Right renal cortex interstitium (tissue), 3 donors: ENCODE measurements at regions not wholly inside any gene's neighbourhood (a gene's known extent, or its start where the extent isn't known, plus 50 kb on each side); places are given as distances from the start of the nearest gene placed in this dataset.

Experiments used
- DNase-seq, 3 donors: peaks; one replicate each; pipeline ENCODE4 v3.0.0-alpha.2; 2013; ENCODE audit warnings: low read depth in 3 of 3, low spot score in 2 of 3

DNA sequence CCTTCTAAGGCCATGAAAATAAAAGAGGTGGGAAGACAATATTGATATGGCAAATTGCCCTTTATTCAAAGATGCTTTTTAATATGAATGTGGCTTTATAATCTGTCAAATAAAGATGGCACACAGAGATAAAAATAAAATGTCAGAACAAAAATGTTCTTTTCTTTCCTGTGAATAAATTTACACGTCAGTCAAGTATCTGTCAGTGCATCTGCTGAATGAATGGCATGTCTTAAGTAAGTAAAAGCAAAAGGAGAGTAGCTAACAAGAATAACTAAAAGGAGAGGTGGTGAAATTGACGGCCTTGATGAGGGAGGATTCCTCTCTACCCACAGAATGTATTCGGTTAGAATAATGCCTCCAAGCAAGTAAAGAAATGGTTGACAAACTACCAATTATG is 1021.7 kb upstream of the GBE1 start:
- DNase-seq: no peak

DNA sequence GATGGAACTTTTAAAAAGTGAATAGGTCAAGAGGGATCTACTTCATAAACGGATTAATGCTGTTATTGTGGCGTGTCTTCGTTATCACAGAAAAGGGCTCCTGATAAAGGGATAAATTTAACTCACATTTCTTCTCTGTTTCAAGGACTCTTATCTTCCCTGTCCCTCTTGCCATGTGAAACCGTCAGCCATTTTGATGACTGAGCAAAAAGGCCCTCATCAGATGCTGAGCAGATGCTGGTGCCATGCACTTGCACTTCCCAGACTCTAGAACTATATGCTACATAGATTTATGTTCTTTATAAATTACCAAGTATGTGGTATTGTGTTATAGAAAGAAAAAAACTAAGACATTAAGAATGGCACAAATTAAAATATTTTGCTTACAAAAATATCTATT is 1011.8 kb upstream of the GBE1 start:
- DNase-seq: no peak

DNA sequence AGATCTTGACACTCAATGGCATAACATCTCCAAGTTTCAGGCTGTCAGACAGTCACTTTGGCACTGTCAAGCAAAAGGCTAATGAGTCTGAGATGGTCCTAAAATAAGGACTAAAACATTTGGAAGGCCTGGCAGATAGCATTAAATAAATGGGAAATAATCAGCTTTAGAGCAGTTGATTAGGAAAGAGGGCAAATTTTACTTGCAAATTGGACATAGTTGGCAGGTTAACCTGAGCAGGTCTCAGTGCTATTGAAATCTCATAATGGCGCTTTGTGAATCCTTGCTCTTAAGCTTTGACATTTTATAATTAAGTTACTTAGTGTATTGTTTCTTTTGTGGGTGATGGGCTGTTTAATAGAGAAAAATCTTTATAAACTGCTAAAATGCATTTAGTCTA is 1003.1 kb upstream of the GBE1 start:
- DNase-seq: no peak

DNA sequence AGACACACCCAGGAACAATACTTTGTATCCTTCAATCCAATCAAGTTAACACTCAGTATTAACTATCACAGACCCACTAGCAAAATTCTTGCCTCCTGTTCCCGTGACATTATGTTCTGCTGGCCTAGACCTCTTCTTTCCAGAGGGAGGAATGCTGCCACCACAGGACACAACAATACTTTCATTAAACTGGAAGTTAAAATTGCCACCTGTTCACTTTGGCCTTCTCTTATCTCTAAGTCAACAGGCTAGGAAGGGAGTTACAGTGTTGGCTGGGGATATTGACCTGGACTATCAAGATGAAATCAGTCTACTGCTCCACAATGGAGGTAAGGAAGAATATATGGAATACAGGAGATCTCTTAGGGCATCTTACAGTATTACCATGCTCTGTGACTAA is 1000.4 kb upstream of the GBE1 start:
- no peak for DNase-seq

DNA sequence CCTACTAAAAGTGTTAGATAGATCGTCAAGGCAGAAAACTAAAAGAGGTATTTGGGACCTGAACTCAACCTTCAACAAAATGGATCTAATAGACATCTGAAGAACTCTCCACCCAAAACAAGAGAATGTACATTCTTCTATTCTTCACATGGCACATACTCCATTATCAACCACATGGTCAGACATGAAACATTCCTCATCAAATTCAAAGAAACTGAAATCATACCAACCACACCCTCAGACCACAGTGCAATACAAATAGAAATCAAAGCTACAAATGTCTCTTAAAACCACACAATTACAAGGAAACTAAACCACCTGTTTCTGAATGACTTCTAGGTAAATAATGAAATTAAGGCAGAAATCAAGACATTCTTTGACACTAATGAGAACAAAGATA is 984.1 kb upstream of the GBE1 start:
- DNase-seq: no peak

DNA sequence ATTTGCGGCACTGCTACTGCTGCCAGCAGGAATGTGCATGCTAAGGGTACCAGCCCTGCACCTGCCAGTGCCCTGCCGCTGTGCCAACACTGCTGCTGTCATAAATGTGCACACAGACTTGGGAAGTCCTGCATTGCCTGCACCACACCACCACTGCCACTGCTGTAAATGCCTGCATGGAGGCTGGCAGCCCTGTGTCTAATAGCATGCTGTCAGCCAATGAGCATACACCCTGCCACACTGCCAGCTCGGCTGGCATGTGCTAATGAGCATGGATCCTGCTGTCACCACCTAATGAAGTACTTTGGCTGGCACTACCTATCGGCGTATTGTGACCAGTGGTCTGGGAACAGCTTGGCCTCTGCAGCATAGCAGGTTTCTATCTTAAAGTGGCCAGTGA is 981.8 kb upstream of the GBE1 start:
- no peak for DNase-seq

DNA sequence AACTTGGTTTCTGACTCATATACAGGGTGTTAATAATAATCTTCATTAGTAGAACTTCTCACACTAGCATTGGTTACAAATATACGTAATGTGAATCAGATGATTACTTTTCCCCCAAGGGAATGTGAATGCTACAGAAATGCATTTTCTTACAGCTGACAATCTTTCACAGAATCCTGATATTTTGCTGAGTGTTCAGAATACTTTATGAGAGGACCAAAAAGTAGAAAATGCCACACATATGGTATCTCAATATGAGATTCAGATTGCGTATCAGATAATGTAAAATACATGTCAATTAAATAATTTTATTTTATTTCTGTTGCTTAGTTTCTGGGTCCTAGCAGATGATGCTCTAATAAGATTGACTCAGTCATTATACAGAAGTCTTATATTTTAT is 979.9 kb upstream of the GBE1 start:
- DNase-seq: no peak

DNA sequence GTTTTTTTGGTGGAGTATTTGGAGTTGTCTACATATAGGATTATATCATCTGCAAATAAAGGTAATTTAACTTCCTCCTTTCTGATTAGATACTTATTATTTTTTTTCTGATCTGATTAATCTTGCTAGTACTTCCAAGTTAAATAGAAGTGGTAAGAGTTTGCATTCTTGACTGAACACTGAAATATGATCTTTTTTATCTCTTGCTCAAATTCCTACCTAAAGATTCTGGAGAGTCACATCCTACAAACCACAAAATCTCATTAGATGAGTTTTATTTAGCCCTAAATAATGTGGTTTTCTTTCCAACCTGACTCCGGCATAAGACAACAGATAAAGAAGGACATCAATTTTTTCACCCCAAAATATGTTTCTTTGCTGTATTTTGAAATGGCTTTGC is 977.9 kb upstream of the GBE1 start:
- no peak for DNase-seq

DNA sequence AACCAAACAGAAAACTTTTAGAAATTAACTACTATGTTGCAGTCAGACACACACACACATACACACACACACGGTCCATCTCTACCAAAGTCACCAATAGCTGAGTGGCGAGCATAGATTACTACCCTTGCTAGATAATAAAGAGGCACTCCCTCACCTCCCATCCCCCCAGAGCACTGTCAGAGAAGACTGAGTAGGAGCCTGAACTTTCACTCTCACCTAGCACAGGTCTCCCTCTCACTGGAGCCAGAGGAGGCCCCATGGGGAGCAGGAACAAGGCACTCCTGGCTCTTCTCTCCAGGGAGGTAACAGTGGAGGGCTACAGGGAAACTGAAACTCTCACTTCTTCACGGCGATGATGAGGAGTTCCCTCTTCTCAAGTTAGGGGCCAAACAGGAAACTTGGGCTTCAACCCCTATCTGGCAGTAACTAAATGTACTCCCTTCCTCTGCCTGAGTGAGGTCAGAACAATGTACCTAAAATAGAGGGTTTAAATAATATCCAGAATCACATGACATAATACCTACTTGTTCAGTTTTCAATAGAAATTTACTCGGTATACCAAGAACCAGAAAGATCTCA is 975.3 kb upstream of the GBE1 start:
- DNase-seq: no peak

DNA sequence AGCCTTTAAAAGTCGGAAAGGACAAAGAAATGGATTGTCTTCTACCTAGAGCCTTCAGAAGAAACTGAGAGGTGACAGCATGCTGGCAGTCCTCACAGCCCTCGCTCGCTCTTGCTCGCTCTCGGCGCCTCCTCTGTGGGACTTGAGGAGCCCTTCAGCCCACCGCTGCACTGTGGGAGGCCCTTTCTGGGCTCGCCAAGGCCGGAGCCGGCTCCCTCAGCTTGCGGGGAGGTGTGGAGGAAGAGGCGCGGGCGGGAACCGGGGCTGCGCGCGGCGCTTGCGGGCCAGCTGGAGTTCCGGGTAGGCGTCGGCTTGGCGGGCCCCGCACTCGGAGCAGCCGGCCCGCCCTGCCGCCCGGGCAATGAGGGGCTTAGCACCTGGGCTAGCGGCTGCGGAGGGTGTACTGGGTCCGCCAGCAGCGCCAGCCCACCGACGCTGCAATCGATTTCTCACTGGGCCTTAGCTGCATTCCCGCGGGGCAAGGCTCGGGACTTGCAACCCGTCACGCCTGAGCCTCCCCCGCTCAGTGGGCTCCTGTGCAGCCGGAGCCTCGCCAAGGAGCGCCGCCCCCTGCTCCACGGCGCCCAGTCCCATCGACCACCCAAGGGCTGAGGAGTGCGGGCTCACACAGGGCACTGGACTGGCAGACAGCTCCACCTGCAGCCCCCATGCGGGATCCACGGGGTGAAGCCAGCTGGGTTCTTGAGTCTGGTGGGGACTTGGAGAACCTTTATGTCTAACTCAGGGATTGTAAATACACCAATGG is 953.8 kb upstream of the GBE1 start:
- no peak for DNase-seq

DNA sequence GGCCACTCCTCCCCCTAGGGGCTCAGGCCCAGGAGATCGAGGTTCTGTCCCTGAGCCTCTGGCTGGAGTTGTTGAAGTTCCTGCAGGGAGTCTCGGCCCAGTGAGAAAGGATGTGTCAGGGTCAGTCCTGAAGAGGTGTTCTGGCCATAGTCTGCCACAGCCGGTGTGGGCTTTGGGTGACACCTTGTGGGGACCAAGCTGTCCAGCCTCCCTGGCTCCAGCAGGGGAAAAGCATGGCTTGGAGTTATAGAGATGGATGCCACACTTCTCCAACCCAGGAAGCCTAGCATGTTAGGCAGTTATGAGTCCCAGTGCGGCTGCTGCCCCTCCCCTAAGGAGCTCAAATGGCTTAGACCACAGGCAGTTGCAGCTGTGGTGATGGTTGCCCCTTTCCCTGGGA is 945.6 kb upstream of the GBE1 start:
- no peak for DNase-seq

DNA sequence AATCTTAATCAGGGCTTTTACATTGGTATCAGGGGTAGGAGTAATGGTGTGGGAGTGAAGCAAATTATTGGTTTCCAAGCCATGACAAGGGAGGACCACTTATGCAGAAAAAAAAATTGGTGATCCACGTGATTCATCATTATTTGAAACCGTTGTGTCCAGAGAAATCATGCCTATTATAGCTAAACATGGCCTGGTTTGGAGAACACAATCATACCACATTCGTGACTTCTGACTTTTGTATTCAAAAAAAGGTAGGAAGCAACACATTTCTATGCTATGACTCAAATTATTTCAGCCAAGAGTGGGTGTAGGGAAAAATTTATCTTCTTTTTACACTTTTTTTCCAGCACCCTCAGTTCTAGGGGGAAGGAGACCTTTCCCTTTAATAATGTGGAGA is 924.3 kb upstream of the GBE1 start:
- DNase-seq: no peak

DNA sequence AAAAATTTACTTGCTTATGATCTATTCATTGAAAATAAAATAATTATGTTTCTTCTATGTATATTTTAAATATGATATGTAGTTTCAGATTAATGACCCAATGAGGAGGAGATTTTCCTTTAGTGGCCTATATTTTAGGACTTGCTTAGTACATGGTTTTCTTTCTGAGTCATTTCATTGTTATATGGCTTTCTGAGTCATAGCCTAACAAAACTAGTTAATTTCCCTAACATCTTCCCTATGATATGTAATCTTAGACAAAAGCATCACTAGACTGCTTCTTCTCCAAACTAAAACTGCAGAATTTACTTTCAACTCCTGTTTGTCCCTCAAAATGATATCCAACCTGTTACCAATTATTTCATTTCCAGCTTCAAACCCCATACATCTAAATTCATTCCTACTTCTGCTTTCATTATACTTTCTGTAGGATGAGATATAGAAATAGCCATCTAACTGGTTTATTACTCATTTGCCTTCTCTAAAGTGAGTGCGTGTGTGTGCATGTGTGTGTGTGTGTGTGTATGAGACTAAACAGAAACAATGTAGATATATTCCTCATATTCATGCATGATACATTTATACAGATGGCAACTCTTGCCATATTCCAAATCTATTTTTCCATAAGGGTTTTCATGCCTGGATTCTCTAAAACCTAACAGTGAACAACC is 915.0 kb upstream of the GBE1 start:
- DNase-seq: no peak

DNA sequence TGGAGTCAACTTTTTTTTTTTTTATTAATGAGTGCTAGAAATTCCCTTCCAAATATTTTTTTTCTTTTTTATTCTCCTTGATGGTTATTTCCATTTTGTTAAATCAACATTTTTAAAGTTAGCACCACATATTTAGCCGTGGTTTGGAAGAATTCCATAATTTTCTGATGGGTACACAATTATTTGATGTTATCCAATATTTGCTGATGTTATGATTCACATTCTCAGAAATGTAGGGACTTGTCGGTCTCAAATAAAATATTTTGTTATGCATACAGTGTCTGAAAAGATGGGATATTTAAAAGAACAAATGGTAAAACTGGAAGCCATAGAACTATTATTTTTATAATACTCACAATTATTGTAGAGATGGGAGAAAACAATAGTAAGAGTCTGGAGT is 911.5 kb upstream of the GBE1 start:
- no peak for DNase-seq

DNA sequence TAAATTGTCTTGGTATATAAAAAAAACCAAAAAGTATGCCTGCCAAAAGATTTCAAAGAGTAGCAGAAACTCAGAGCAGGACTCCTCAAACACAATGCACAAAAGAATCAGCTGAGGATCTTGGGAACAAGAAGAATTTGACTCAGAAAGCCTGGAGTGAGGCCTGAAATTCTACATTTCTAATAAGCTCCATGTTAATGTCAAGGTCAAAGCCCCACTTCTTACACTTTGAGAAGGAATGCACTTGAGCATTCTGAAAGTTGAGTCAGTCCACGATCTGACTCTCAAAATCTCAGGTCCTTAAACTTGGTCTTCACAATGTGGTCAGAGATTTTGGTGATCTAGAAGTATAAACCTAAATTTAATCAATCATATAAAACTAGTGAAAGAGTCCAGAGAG is 910.0 kb upstream of the GBE1 start:
- DNase-seq: no peak

DNA sequence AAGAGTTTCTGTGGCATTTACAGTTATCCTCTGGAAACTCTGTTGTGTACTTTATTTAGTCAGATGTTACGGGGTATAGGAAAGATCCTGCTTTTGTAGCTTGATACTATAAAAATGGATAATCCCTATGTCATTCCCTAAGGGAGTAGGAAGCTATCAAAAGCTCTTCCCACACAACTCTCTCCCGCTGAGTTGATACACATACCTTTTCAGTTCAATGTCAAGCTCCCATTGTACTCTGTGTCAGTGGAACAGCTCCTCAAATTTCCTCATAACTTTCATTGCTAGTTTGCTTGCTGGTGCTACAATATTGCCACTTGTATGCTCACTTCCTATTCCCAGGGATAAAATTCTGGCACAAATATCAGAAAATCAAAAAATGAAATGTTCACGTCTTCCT is 893.3 kb upstream of the GBE1 start:
- no peak for DNase-seq

DNA sequence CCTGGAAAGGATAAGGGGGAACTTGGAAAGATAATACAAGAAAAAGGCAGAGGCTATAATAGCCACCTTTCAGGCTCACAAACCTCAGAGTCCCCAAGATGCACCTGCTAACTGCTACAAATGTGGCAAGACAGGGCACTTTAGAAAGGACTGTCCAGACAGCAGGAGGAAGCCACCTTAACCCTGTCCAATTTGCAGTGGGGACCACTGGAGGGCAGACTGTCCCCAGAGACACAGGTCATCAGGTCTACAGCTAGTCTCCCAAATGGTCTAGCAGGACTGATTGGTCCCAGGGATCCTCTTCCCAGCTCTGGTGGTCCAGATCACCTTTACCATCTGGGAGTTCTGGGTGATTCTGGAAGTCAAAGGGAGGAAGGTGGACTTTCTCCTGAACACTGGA is 882.5 kb upstream of the GBE1 start:
- DNase-seq: no peak

DNA sequence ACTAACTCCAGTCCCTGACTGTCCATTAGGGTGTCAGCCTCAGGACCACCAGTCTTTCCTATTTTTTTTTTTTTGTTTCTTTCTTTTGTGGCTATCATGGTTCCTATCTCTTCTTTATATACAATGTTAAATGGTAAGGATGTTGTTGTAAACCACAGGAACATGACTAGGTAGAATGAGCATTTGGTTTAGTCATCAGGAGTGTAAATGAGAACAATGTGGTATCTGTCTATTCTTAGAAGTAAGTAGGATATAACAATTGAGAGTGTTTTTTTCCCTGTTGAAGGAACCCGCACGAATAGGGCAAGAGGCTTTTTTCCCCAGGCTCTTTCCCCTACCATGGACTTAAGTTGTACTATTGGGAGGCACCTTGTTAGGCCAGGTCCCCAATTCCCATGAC is 880.3 kb upstream of the GBE1 start:
- DNase-seq: no peak

DNA sequence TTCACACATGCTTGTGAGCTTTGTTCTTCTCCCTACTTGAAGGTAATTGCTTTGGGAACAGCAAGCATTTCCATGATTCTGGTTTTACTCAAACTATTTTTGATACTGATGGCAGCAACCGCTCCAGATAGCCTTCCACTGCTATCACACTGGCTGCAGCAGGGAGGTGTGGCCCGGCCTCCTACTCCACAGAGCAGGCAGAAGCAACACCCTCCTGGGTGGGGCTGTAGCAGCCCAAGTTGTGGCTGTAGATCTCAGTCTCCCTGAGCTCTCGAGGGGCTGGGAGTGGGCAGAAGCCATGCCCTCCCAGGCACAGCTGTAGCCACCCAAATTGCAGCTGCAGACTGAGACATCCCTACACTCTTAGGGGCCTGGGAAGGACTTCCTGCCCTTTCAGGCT is 878.8 kb upstream of the GBE1 start:
- no peak for DNase-seq

DNA sequence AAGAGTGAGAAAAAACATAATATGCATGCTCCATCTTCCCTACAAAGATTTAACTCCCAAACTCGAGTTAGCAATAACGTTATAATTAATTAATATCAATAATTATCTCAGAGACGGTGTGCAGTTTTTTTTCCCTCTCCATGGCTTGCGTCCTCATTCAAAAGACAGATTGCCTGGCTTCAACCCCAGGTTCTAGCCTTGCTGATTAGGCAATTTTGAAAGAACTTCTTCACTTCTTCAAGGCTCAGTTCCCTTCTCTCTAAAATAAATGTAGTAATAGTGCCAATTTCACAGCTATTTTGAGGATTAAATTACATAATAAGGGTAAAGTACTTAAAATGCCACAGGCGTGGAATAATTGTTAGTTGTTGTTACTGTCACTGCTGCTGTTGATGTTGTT is 876.1 kb upstream of the GBE1 start:
- no peak for DNase-seq

DNA sequence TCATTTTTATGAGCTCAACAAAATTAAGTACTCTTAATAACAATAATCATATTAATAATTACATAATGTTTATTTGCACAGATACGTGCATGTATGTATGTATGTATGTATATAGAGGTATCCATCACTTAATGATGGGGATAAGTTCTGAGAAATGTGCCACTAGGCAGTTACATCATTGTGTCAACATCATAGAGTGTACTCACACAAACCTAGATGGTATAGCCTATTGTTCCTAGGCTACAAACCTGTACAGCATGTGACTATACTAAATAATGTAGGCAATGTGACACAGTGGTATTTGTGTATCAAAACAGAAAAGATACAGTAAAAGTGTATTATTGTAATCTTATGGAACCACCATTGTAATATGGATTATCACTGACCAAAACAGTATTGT is 874.7 kb upstream of the GBE1 start:
- no peak for DNase-seq

DNA sequence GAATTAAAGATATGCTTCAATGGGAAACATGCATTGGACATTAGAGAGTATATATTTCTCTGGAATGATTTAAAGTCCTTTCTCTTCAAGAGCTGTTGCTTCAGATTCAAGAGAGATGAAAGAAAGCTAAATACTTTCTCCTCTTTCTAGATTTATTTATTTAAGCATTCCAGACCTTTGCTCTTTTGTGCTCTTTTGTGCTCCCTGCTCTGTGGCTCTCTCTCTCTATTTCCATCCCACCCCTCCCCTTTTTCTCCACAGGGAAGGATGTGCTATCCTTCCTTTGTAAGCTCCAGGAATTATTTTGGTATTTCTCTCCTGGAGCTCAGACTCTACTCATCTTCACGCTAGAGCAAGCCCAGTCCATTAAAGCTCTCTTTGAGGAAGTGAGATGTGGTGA is 871.9 kb upstream of the GBE1 start:
- no peak for DNase-seq
